ENCODE measurements at regions not wholly inside any gene's neighbourhood (a gene's known extent, or its start where the extent isn't known, plus 50 kb on each side); places are given as distances from the start of the nearest gene placed in this dataset.

- TF ChIP-seq EZH2phosphoT487 (IDR thresholded peaks at IDR 0.05; ENCODE audit: insufficient read depth, low read depth): no peak
- no peak for TF ChIP-seq EZH2 (IDR thresholded peaks at IDR 0.05; ENCODE audit: insufficient read depth, poor library complexity, severe bottlenecking)
These were observed 331.8 kb downstream of the FAT3 start for GRCh38 chr11:92556431-92556830.

Measured in GM23248 (cell line).